RWPE1 (cell line): ENCODE measurements at regions not wholly inside any gene's neighbourhood (a gene's known extent, or its start where the extent isn't known, plus 50 kb on each side); places are given as distances from the start of the nearest gene placed in this dataset.
"Not testable (repeated sequence)": the region's sequence is repeated elsewhere in the genome, so short reads cannot be mapped to it uniquely, and the experiment has no call there.

Experiments used
- CTCF ChIA-PET: fragments of 350-600 bp; sonication (Branson Sonifier 250); formaldehyde crosslinking; extraction: SDS; loops from one replicate; lab custom pipeline; 2021; lab: Yijun Ruan, JAX
- POLR2A ChIA-PET: fragments of 400-600 bp; formaldehyde crosslinking; extraction: SDS; loops from one replicate; lab custom pipeline; 2020; ENCODE audit warnings: antibody characterized with exemption; ENCODE audit not compliant: low non-redundant PET; lab: Yijun Ruan, JAX
- DNase-seq: peaks from one replicate; pipeline ENCODE4 v3.0.0; 2012; ENCODE audit warnings: low spot score
- H3K27ac ChIP-seq: fragments of 450-650 bp; 2 replicates; pipeline ENCODE4 v1.5.1; 2017
- TF ChIP-seq, protein P1 (sequence below): fragments of 450-650 bp; conservative IDR thresholded peaks from 2 replicates; pipeline ENCODE4 v1.5.1; 2017; ENCODE audit warnings: low read depth, mild to moderate bottlenecking

DNA sequence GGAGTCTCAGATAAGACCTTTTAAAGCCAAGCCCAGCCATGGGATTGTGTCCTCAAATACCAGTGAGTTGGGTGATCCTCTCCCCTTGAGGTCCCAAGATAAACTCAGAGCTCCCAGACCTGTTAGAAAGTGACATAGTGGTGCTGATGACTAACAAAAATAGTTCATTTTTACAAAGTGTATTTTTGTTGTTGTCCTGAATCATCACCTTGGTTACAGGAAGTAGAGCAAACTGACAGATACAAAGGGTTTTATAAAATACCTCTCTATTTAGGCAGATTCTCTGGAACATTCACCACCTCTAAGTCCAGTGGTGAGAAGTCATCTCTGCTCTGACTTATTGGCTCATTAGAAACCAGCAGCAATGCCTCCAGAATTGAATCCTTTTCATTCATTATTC lies 259.3 kb downstream of the CEMIP2 start:
- TF ChIP-seq, protein P1, sequence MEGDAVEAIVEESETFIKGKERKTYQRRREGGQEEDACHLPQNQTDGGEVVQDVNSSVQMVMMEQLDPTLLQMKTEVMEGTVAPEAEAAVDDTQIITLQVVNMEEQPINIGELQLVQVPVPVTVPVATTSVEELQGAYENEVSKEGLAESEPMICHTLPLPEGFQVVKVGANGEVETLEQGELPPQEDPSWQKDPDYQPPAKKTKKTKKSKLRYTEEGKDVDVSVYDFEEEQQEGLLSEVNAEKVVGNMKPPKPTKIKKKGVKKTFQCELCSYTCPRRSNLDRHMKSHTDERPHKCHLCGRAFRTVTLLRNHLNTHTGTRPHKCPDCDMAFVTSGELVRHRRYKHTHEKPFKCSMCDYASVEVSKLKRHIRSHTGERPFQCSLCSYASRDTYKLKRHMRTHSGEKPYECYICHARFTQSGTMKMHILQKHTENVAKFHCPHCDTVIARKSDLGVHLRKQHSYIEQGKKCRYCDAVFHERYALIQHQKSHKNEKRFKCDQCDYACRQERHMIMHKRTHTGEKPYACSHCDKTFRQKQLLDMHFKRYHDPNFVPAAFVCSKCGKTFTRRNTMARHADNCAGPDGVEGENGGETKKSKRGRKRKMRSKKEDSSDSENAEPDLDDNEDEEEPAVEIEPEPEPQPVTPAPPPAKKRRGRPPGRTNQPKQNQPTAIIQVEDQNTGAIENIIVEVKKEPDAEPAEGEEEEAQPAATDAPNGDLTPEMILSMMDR: no peak
- no peak overlapping the region for H3K27ac ChIP-seq
- CTCF ChIA-PET: no interaction called here
- no peak for DNase-seq
- POLR2A ChIA-PET: no interaction called here

DNA sequence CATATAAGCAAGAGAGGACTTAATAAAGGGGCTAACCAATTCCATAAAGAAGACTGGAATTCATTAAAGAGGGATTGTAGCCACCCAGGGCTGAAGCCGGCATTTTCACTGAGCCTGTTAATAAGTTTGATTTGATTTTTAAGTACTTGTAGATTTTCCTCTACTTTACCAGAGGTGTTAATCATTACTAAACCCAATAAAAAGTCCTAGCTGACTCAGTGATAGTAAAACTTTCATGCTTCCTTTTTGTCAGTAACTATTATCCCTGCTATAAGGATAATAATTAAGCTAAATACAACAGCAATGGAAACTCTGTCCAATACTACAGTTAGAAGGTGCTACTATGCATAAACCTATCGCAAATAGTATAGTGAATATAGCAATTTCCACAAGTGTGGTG lies 260.2 kb downstream of the CEMIP2 start:
- H3K27ac ChIP-seq, CTCF ChIA-PET, DNase-seq, POLR2A ChIA-PET: not testable (repeated sequence)

DNA sequence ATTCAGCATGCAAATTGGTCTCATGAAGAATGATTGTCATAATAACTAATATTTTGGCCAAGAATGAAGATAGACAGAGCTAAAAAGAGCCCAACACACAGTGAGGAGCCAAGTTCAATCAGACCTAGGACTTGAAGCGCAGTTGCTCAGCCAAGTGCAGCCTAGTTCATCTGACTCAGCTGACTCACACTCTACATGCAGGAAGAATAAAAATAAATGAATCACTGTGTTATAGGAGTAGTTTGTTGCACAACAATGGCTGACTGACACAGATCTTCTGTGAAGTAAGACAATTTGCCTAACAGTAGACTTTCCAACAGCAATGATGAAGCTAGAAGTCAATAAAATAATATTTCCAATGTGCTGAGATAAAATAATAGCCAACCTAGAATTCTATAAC lies 261.5 kb downstream of the CEMIP2 start:
- peak; percentile 73 for DNase-seq
- TF ChIP-seq, protein P1: no peak
- CTCF ChIA-PET: interaction anchor here (0.6 kb wide), 1 partner anchor 17 kb away, joined by 5 read pairs; no protein-coding TSS in a partner anchor
- POLR2A ChIA-PET: no interaction called here
- H3K27ac ChIP-seq: no peak overlapping the region

DNA sequence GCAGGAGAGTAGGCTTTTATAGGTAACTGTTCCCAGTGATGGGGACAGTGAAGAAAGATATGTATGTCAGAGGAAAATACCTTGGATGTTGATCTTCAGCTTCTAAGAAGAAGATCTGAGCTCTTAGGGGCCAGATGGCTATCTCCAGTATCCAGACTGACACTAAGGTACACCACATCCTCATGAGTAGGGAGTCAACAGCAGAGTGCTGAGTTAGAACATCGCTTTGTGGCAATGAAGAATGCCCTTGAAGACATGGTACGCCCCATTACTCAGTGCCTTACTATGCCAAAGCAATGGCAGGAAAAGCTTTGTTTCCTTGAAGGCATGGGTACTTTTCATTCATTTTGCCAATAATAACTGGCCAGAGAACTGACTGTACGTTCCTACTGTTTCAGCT lies 263.7 kb downstream of the CEMIP2 start:
- TF ChIP-seq, protein P1: no peak
- ChIA-PET POLR2A (no interaction called here), CTCF (interaction anchor here (0.6 kb wide), 1 partner anchor 13 kb away, joined by 3 read pairs; no protein-coding TSS in a partner anchor)
- DNase-seq: peak; percentile 18
- H3K27ac ChIP-seq: no peak overlapping the region

DNA sequence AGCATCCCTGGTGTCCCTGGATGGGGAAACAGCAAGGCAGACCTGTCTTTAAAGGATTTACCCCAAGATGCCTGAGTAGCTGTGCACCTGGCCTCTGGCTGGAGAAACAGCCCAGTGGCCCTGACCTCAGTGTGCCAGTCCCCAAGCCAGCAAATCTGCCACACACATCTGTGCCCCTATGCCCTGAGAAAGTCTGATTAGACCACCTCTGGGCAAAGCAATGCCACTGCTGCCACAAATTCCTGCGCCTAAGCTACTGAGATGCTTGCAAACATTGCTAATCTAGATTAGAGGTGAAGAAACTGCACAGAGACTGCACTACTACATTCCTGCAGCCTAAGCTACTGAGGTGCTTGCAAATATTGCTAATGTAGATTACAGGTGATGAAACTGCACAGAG lies 269.6 kb downstream of the CEMIP2 start:
- POLR2A ChIA-PET: no interaction called here
- CTCF ChIA-PET: interaction anchor here (0.5 kb wide), 1 partner anchor 404 kb away, joined by 6 read pairs; no protein-coding TSS in a partner anchor
- no peak overlapping the region for H3K27ac ChIP-seq
- TF ChIP-seq, protein P1: no peak
- DNase-seq: no peak

DNA sequence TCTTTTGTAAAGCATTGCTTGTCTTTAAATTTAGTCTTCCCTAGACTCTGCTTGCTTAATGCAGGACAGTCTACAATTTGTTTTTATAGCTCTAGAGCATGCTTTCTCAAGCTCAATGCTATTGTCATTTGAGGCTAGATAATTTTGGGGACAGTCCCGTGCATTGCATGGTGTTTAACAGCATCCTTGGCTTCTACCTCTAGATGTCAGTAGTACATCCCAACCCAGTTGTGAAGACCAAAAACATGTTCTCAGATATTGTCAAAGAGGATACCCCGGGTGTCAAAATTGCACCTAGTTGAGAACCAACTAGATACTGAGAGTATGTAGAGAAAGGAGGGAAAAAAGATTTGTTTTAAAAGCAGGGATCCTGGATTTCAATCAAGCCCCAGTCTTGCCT lies 277.5 kb downstream of the CEMIP2 start:
- no peak for DNase-seq
- ChIA-PET CTCF (interaction anchor here (0.7 kb wide), 1 partner anchor 76 kb away, joined by 3 read pairs; no protein-coding TSS in a partner anchor), POLR2A (no interaction called here)
- no peak overlapping the region for H3K27ac ChIP-seq
- TF ChIP-seq, protein P1: no peak

DNA sequence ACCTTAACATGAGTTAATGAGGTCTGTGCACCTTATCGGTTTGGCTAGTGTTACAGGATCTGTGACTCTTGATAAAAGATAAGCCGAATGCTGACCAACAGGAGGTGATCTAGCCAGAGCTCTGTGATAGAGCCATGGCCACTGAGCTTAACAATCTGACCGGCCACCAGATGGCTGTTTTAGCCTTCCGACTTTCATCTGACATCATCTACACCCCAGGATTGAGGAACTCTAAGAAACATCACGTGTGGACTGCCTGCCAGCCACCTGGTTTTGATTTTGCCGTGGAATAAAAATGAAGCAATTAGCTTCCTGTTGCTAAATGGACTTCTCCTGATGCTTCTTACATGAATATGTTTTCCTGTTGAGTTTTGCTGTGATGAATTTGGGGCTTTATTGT lies 281.3 kb downstream of the CEMIP2 start:
- TF ChIP-seq, protein P1: no peak
- POLR2A ChIA-PET: no interaction called here
- DNase-seq: no peak
- no peak overlapping the region for H3K27ac ChIP-seq
- CTCF ChIA-PET: interaction anchor here (0.6 kb wide), 1 partner anchor 173 kb away, joined by 3 read pairs; no protein-coding TSS in a partner anchor
